ENCODE measurements at regions not wholly inside any gene's neighbourhood (a gene's known extent, or its start where the extent isn't known, plus 50 kb on each side); places are given as distances from the start of the nearest gene placed in this dataset.
"Not testable (repeated sequence)": the region's sequence is repeated elsewhere in the genome, so short reads cannot be mapped to it uniquely, and the experiment has no call there.

- ATAC-seq, result no peak
- DNase-seq (ENCODE audit: missing footprints), result no peak
- intact Hi-C loops (cut with DNase I), result loop anchor here (5.0 kb wide), 1 partner anchor 59 kb away; no protein-coding TSS in a partner anchor
Measured at GRCh38 chr6:141460743-141461484, 671.8 kb upstream of the GJE1 start.

GRCh38 chr6:141460245-141460644 is 672.5 kb upstream of the GJE1 start:
- intact Hi-C loops (cut with DNase I), result loop anchor here (5.0 kb wide), 1 partner anchor 58 kb away; no protein-coding TSS in a partner anchor
- not testable (repeated sequence) for ATAC-seq; DNase-seq (ENCODE audit: missing footprints)

GRCh38 chr6:141457984-141458383 is 674.7 kb upstream of the GJE1 start:
- intact Hi-C loops (cut with DNase I); ATAC-seq; DNase-seq (ENCODE audit: missing footprints): not testable (repeated sequence)

GRCh38 chr6:141452354-141452686 is 680.4 kb upstream of the GJE1 start:
- DNase-seq (ENCODE audit: missing footprints) (no peak), ATAC-seq (no peak)
- intact Hi-C loops (cut with DNase I), result no loop called here

- intact Hi-C loops (cut with DNase I), result no loop called here
- no peak for ATAC-seq
- DNase-seq (ENCODE audit: missing footprints), result no peak
Measured at GRCh38 chr6:141451511-141452353, 681.0 kb upstream of the GJE1 start.

- ATAC-seq (no peak), DNase-seq (ENCODE audit: missing footprints) (no peak)
- intact Hi-C loops (cut with DNase I), result no loop called here
Measured at GRCh38 chr6:141451181-141451510, 681.6 kb upstream of the GJE1 start.

GRCh38 chr6:141445928-141446628 is 686.6 kb upstream of the GJE1 start:
- ATAC-seq (no peak), DNase-seq (ENCODE audit: missing footprints) (no peak)
- intact Hi-C loops (cut with DNase I), result no loop called here

- intact Hi-C loops (cut with DNase I), result no loop called here
- no peak for ATAC-seq
- no peak for DNase-seq (ENCODE audit: missing footprints)
Measured at GRCh38 chr6:141443668-141444289, 688.9 kb upstream of the GJE1 start.

GRCh38 chr6:141443032-141443431 is 689.7 kb upstream of the GJE1 start:
- intact Hi-C loops (cut with DNase I), result no loop called here
- DNase-seq (ENCODE audit: missing footprints) (no peak), ATAC-seq (no peak)

- intact Hi-C loops (cut with DNase I), result no loop called here
- DNase-seq (ENCODE audit: missing footprints), result no peak
- ATAC-seq, result no peak
Measured at GRCh38 chr6:141439513-141439912, 693.2 kb upstream of the GJE1 start.

GRCh38 chr6:141437685-141438084 is 695.0 kb upstream of the GJE1 start:
- ATAC-seq (no peak), DNase-seq (ENCODE audit: missing footprints) (no peak)
- intact Hi-C loops (cut with DNase I), result no loop called here

GRCh38 chr6:141437011-141437410 is 695.7 kb upstream of the GJE1 start:
- ATAC-seq, result no peak
- intact Hi-C loops (cut with DNase I), result no loop called here
- DNase-seq (ENCODE audit: missing footprints), result no peak

GRCh38 chr6:141426400-141426980 is 706.2 kb upstream of the GJE1 start:
- no peak for DNase-seq (ENCODE audit: missing footprints)
- no peak for ATAC-seq
- intact Hi-C loops (cut with DNase I), result no loop called here

GRCh38 chr6:141421378-141421777 is 711.3 kb upstream of the GJE1 start:
- peak; percentile 57 for ATAC-seq
- DNase-seq (ENCODE audit: missing footprints), result no peak
- intact Hi-C loops (cut with DNase I), result no loop called here

GRCh38 chr6:141418076-141418475 is 714.6 kb upstream of the GJE1 start:
- intact Hi-C loops (cut with DNase I), result no loop called here
- no peak for DNase-seq (ENCODE audit: missing footprints)
- ATAC-seq, result no peak

- no peak for DNase-seq (ENCODE audit: missing footprints)
- ATAC-seq, result no peak
- intact Hi-C loops (cut with DNase I), result no loop called here
Measured at GRCh38 chr6:141415896-141416295, 716.8 kb upstream of the GJE1 start.

- intact Hi-C loops (cut with DNase I), result no loop called here
- DNase-seq (ENCODE audit: missing footprints) (no peak), ATAC-seq (peak; percentile 75)
Measured at GRCh38 chr6:141413196-141413595, 719.5 kb upstream of the GJE1 start.

GRCh38 chr6:141406761-141407160 is 726.0 kb upstream of the GJE1 start:
- no peak for ATAC-seq
- intact Hi-C loops (cut with DNase I), result no loop called here
- DNase-seq (ENCODE audit: missing footprints), result no peak

GRCh38 chr6:141403827-141404226 is 728.9 kb upstream of the GJE1 start:
- ATAC-seq, result peak; percentile 42
- no peak for DNase-seq (ENCODE audit: missing footprints)
- intact Hi-C loops (cut with DNase I), result loop anchor here (2.0 to 5.0 kb wide), 6 partner anchors 43 to 627 kb away; no protein-coding TSS in a partner anchor
